SU-DHL-6 (cell line): ENCODE measurements at regions not wholly inside any gene's neighbourhood (a gene's known extent, or its start where the extent isn't known, plus 50 kb on each side); places are given as distances from the start of the nearest gene placed in this dataset.

Experiments used
- H2AFZ ChIP-seq: fragments of 200-600 bp; sonication (generic); 2 replicates; pipeline ENCODE4 v1.6.1; 2014; ENCODE audit warnings: low read depth, mild to moderate bottlenecking, moderate library complexity, mixed read lengths, antibody characterized with exemption, low read length; ENCODE audit not compliant: severe bottlenecking
- H3F3A ChIP-seq: fragments of 200-600 bp; shearing (Covaris generic); 2 replicates; pipeline ENCODE4 v1.6.0; 2016; ENCODE audit warnings: antibody characterized with exemption, mild to moderate bottlenecking; ENCODE audit not compliant: insufficient read depth
- H3K27ac ChIP-seq: fragments of 200-600 bp; sonication (generic); 2 replicates; pipeline ENCODE4 v1.5.1; 2016; ENCODE audit warnings: low read depth, mild to moderate bottlenecking, low read length, moderate library complexity, mixed read lengths
- H3K27me3 ChIP-seq: fragments of 200-600 bp; sonication (generic), shearing (Covaris generic); 2 replicates; pipeline ENCODE4 v1.6.0; 2014; ENCODE audit warnings: mild to moderate bottlenecking, low read length
- H3K36me3 ChIP-seq: fragments of 200-600 bp; sonication (generic); 2 replicates; pipeline ENCODE4 v1.6.1; 2014; ENCODE audit warnings: mild to moderate bottlenecking, low read length, mixed read lengths
- H3K4me2 ChIP-seq: fragments of 300-600, 200-600 bp; shearing (Covaris generic), sonication (generic); 2 replicates; pipeline ENCODE4 v1.6.0; 2014; ENCODE audit warnings: low read length, low read depth, mild to moderate bottlenecking; ENCODE audit not compliant: poor library complexity, severe bottlenecking
- H3K4me3 ChIP-seq: fragments of 200-600 bp; sonication (generic); 2 replicates; pipeline ENCODE4 v1.5.1; 2014; ENCODE audit warnings: antibody characterized with exemption, low read length, mild to moderate bottlenecking, mixed read lengths; ENCODE audit not compliant: insufficient read depth, poor library complexity, severe bottlenecking
- H3K79me2 ChIP-seq: fragments of 200-600 bp; sonication (generic); 2 replicates; pipeline ENCODE4 v1.6.1; 2014; ENCODE audit warnings: mild to moderate bottlenecking, low read length, moderate library complexity; ENCODE audit not compliant: insufficient read depth
- H3K9ac ChIP-seq: fragments of 200-600 bp; sonication (generic); 2 replicates; pipeline ENCODE4 v1.7.0; 2014; ENCODE audit warnings: mild to moderate bottlenecking, low read length
- H3K9me2 ChIP-seq: fragments of 200-600 bp; sonication (generic); replicated peaks from 2 replicates; pipeline ENCODE4 v1.6.1; 2014; ENCODE audit warnings: low read length; ENCODE audit not compliant: insufficient read depth
- H3K9me3 ChIP-seq: fragments of 200-600 bp; sonication (generic); 2 replicates; pipeline ENCODE4 v1.6.1; 2014; ENCODE audit warnings: low read length, mixed read lengths; ENCODE audit not compliant: insufficient read depth
- H4K20me1 ChIP-seq: fragments of 200-600 bp; sonication (generic); 2 replicates; pipeline ENCODE4 v1.6.1; 2014; ENCODE audit warnings: low read depth, mild to moderate bottlenecking, antibody characterized with exemption, low read length, moderate library complexity, mixed read lengths
- EZH2phosphoT487 ChIP-seq: fragments of 200-600 bp; sonication (generic), shearing (Covaris generic); conservative IDR thresholded peaks from 2 replicates; pipeline ENCODE4 v1.6.1; 2018; ENCODE audit warnings: mild to moderate bottlenecking, antibody characterized with exemption, low read length, moderate library complexity, mixed read lengths
- TF ChIP-seq, protein P1 (sequence below): fragments of 200-600 bp; sonication (generic); IDR thresholded peaks from one replicate; pipeline ENCODE4 v1.5.1; 2017; ENCODE audit warnings: antibody characterized with exemption, mild to moderate bottlenecking, low read length, moderate library complexity; ENCODE audit not compliant: insufficient read depth, poor library complexity, severe bottlenecking

- no peak overlapping the region for H2AFZ ChIP-seq
- no peak overlapping the region for H3K27ac ChIP-seq
- no peaks in the 10 kb centered on the region; the same call in 1 of the 2 replicates for H3K27me3 ChIP-seq
- no peaks in the 10 kb centered on the region for H4K20me1 ChIP-seq
- no peak for TF ChIP-seq EZH2phosphoT487
- TF ChIP-seq, protein P1, sequence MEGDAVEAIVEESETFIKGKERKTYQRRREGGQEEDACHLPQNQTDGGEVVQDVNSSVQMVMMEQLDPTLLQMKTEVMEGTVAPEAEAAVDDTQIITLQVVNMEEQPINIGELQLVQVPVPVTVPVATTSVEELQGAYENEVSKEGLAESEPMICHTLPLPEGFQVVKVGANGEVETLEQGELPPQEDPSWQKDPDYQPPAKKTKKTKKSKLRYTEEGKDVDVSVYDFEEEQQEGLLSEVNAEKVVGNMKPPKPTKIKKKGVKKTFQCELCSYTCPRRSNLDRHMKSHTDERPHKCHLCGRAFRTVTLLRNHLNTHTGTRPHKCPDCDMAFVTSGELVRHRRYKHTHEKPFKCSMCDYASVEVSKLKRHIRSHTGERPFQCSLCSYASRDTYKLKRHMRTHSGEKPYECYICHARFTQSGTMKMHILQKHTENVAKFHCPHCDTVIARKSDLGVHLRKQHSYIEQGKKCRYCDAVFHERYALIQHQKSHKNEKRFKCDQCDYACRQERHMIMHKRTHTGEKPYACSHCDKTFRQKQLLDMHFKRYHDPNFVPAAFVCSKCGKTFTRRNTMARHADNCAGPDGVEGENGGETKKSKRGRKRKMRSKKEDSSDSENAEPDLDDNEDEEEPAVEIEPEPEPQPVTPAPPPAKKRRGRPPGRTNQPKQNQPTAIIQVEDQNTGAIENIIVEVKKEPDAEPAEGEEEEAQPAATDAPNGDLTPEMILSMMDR = no peak
- no peaks in the 10 kb centered on the region for H3K36me3 ChIP-seq
- no peaks in the 10 kb centered on the region for H3K79me2 ChIP-seq
- no peak overlapping the region for H3K4me3 ChIP-seq
- H3F3A ChIP-seq = no peaks in the 10 kb centered on the region
- H3K9me2 ChIP-seq = no peaks in the 10 kb centered on the region
- H3K4me2 ChIP-seq = no peak overlapping the region
- no peaks in the 10 kb centered on the region for H3K9me3 ChIP-seq
- no peak overlapping the region for H3K9ac ChIP-seq
Observed at GRCh38 chr11:116042146-116042545, 537.9 kb upstream of the CADM1 start.

DNA sequence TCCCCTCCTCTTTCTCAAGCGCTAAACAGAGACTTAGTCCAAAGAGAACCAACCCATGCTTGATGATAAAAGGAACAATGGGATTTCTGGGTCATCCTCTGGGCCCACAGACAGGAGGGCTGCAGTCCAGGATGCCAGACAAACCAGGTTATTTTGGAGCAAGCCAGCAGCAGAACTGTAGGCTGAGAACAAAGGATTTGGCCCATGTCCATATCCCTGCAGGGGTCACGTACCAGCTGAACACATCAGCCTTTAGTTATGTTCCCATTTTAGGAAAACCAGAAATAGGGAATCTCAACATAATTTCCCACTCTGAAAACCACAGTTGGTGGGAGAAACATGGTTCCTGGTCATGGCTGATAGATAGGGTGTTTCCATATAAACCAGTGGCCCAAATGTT lies 533.6 kb upstream of the CADM1 start:
- TF ChIP-seq, protein P1 = no peak
- no peak for TF ChIP-seq EZH2phosphoT487
- no peaks in the 10 kb centered on the region for H3K79me2 ChIP-seq

GRCh38 chr11:116035977-116036376 lies 531.8 kb upstream of the CADM1 start:
- Histone ChIP-seq H2AFZ (no peak overlapping the region), H3K4me2 (no peak overlapping the region), H3K36me3 (no peaks in the 10 kb centered on the region), H4K20me1 (no peaks in the 10 kb centered on the region), H3F3A (no peaks in the 10 kb centered on the region), H3K9me3 (no peaks in the 10 kb centered on the region), H3K79me2 (no peaks in the 10 kb centered on the region), H3K9me2 (no peaks in the 10 kb centered on the region), H3K9ac (no peak overlapping the region), H3K4me3 (no peak overlapping the region), H3K27me3 (no peaks in the 10 kb centered on the region; the same call in 1 of the 2 replicates), H3K27ac (no peak overlapping the region)
- TF ChIP-seq EZH2phosphoT487 = no peak
- TF ChIP-seq, protein P1 = no peak

More for the DNA sequence above, 533.6 kb upstream of the CADM1 start:
- H3K9ac ChIP-seq = no peak overlapping the region
- no peaks in the 10 kb centered on the region for H3K36me3 ChIP-seq
- H3K4me3 ChIP-seq = no peak overlapping the region
- H3F3A ChIP-seq = no peaks in the 10 kb centered on the region
- H3K27ac ChIP-seq = no peak overlapping the region
- no peaks in the 10 kb centered on the region for H3K9me2 ChIP-seq
- no peaks in the 10 kb centered on the region for H3K9me3 ChIP-seq
- no peaks in the 10 kb centered on the region for H4K20me1 ChIP-seq
- H3K4me2 ChIP-seq = no peak overlapping the region
- H2AFZ ChIP-seq = no peak overlapping the region
- H3K27me3 ChIP-seq = no peaks in the 10 kb centered on the region; the same call in 1 of the 2 replicates
